WTC11 (cell line): ENCODE measurements at regions not wholly inside any gene's neighbourhood (a gene's known extent, or its start where the extent isn't known, plus 50 kb on each side); places are given as distances from the start of the nearest gene placed in this dataset.

Experiments used
- ATAC-seq: fragments of 200-7000 bp; cut with Tn5 transposase; 2 replicates; pipeline ENCODE4 v1.10.0; 2021; ENCODE audit warnings: mild to moderate bottlenecking, moderate library complexity
- CTCF ChIA-PET: fragments of 300-600 bp; sonication (Branson Sonifier 250); formaldehyde crosslinking; loops from one replicate; lab custom pipeline; 2021; ENCODE audit warnings: antibody characterized with exemption; lab: Charles Lee
- POLR2A ChIA-PET: fragments of 350-600 bp; sonication (Branson Sonifier 250); formaldehyde crosslinking; loops from one replicate; lab custom pipeline; 2021; ENCODE audit warnings: antibody characterized with exemption; lab: Charles Lee
- DNase-seq: peaks from one replicate; pipeline ENCODE4 v3.0.0; 2021; ENCODE audit warnings: low spot score
- H3K27ac Mint-ChIP-seq: 2 replicates; pipeline ENCODE4 v1.8.0; 2021; ENCODE audit warnings: mixed read lengths
- H3K27me3 Mint-ChIP-seq: 2 replicates; pipeline ENCODE4 v1.8.0; 2021; ENCODE audit warnings: low read depth, mild to moderate bottlenecking, moderate library complexity, mixed read lengths
- H3K36me3 Mint-ChIP-seq: 2 replicates; pipeline ENCODE4 v1.8.0; 2021; ENCODE audit warnings: mixed read lengths
- H3K4me1 Mint-ChIP-seq: 2 replicates; pipeline ENCODE4 v1.8.0; 2022; ENCODE audit warnings: mixed read lengths
- H3K4me3 Mint-ChIP-seq: 2 replicates; pipeline ENCODE4 v1.8.0; 2021; ENCODE audit warnings: mild to moderate bottlenecking, moderate library complexity, mixed read lengths
- H3K9me3 Mint-ChIP-seq: 2 replicates; pipeline ENCODE4 v1.8.0; 2021; ENCODE audit warnings: mixed read lengths
- AR ChIP-seq: fragments of 250-450 bp; sonication (Bioruptor Pico); IDR thresholded peaks from 2 replicates; pipeline ENCODE4 v1.9.0; 2021; ENCODE audit warnings: mild to moderate bottlenecking
- ARID4B ChIP-seq: sonication (generic); formaldehyde crosslinking; IDR thresholded peaks from 2 replicates; pipeline ENCODE4 v1.8.0; 2023; ENCODE audit warnings: missing genetic modification reagents, mild to moderate bottlenecking, borderline replicate concordance
- ATF1 ChIP-seq: sonication (generic); formaldehyde crosslinking; IDR thresholded peaks from 2 replicates; pipeline ENCODE4 v1.8.1; 2023; ENCODE audit warnings: mild to moderate bottlenecking, moderate library complexity, missing genetic modification reagents
- E2F5 ChIP-seq: sonication (generic); formaldehyde crosslinking; IDR thresholded peaks from 2 replicates; pipeline ENCODE4 v1.8.1; 2022; ENCODE audit warnings: mild to moderate bottlenecking, moderate library complexity, missing genetic modification reagents
- FOXK1 ChIP-seq: sonication (generic); formaldehyde crosslinking; IDR thresholded peaks from 2 replicates; pipeline ENCODE4 v1.8.0; 2022; ENCODE audit warnings: mild to moderate bottlenecking, moderate library complexity, missing genetic modification reagents
- FOXP1 ChIP-seq: sonication (generic); formaldehyde crosslinking; IDR thresholded peaks from 2 replicates; pipeline ENCODE4 v1.8.0; 2022; ENCODE audit warnings: missing genetic modification reagents, mild to moderate bottlenecking, moderate library complexity, borderline replicate concordance
- FOXP4 ChIP-seq: sonication (generic); formaldehyde crosslinking; IDR thresholded peaks from 2 replicates; pipeline ENCODE4 v1.8.0; 2022; ENCODE audit warnings: mild to moderate bottlenecking, missing genetic modification reagents
- GRHL2 ChIP-seq: fragments of 250-450 bp; sonication (Bioruptor Pico); IDR thresholded peaks from 2 replicates; pipeline ENCODE4 v1.8.0; 2022; ENCODE audit warnings: mild to moderate bottlenecking, moderate library complexity; ENCODE audit not compliant: insufficient replicate concordance, severe bottlenecking
- HMGA2 ChIP-seq: fragments of 250-450 bp; sonication (Bioruptor Pico); IDR thresholded peaks from 2 replicates; pipeline ENCODE4 v1.4.0; 2021; ENCODE audit warnings: mild to moderate bottlenecking, moderate library complexity
- KAT7 ChIP-seq: sonication (generic); formaldehyde crosslinking; IDR thresholded peaks from 2 replicates; pipeline ENCODE4 v1.8.1; 2023; ENCODE audit warnings: missing genetic modification reagents, mild to moderate bottlenecking, borderline replicate concordance
- MAX ChIP-seq: sonication (generic); formaldehyde crosslinking; IDR thresholded peaks from 2 replicates; pipeline ENCODE4 v1.8.0; 2022; ENCODE audit warnings: mild to moderate bottlenecking, missing genetic modification reagents
- MXD4 ChIP-seq: fragments of 250-450 bp; sonication (Bioruptor Pico); IDR thresholded peaks from 2 replicates; pipeline ENCODE4 v1.8.0; 2021; ENCODE audit warnings: mild to moderate bottlenecking, moderate library complexity, borderline replicate concordance
- PRRX2 ChIP-seq: fragments of 250-450 bp; sonication (Bioruptor Pico); IDR thresholded peaks from 2 replicates; pipeline ENCODE4 v1.8.0; 2021; ENCODE audit warnings: mild to moderate bottlenecking
- SP1 ChIP-seq: sonication (generic); formaldehyde crosslinking; conservative IDR thresholded peaks from 2 replicates; pipeline ENCODE4 v1.8.1; 2022; ENCODE audit warnings: missing genetic modification reagents
- ZBTB43 ChIP-seq: sonication (generic); formaldehyde crosslinking; IDR thresholded peaks from 2 replicates; pipeline ENCODE4 v1.8.1; 2023; ENCODE audit warnings: mild to moderate bottlenecking, missing genetic modification reagents
- ZNF138 ChIP-seq: sonication (generic); formaldehyde crosslinking; conservative IDR thresholded peaks from 2 replicates; pipeline ENCODE4 v1.8.1; 2022; ENCODE audit warnings: mild to moderate bottlenecking, moderate library complexity, missing genetic modification reagents
- ZNF219 ChIP-seq: sonication (generic); formaldehyde crosslinking; IDR thresholded peaks from 2 replicates; pipeline ENCODE4 v1.8.0; 2023; ENCODE audit warnings: missing genetic modification reagents, mild to moderate bottlenecking, borderline replicate concordance
- ZNF263 ChIP-seq: sonication (generic); formaldehyde crosslinking; IDR thresholded peaks from 2 replicates; pipeline ENCODE4 v1.8.1; 2022; ENCODE audit warnings: low read depth, mild to moderate bottlenecking, moderate library complexity, missing genetic modification reagents
- ZNF416 ChIP-seq: fragments of 250-450 bp; sonication (Bioruptor Pico); IDR thresholded peaks from 2 replicates; pipeline ENCODE4 v1.9.0; 2021; ENCODE audit warnings: mild to moderate bottlenecking, inconsistent platforms
- ZNF423 ChIP-seq: fragments of 250-450 bp; sonication (Bioruptor Pico); IDR thresholded peaks from 2 replicates; pipeline ENCODE4 v2.1.2; 2022; ENCODE audit warnings: mild to moderate bottlenecking, moderate library complexity
- ZSCAN18 ChIP-seq: fragments of 250-450 bp; sonication (Bioruptor Pico); IDR thresholded peaks from 2 replicates; pipeline ENCODE4 v2.1.2; 2022; ENCODE audit warnings: mild to moderate bottlenecking, moderate library complexity

- TF ChIP-seq ZSCAN18 (CRISPR knock-in tag), result no peak
- TF ChIP-seq, all 79 proteins: peak for 0
Measured at GRCh38 chr6:153435787-153436186, 304.7 kb upstream of the RGS17 start (continued).

GRCh38 chr6:153425536-153425935 lies 294.5 kb upstream of the RGS17 start:
- POLR2A ChIA-PET, result no interaction called here
- TF ChIP-seq GRHL2 (no peak), ZNF423 (CRISPR knock-in tag) (no peak), ZNF416 (CRISPR knock-in tag) (no peak), FOXP1 (CRISPR knock-in tag) (no peak), E2F5 (CRISPR knock-in tag) (no peak), ZNF263 (CRISPR knock-in tag) (no peak), ZNF138 (CRISPR knock-in tag) (no peak), ZNF219 (CRISPR knock-in tag) (no peak), ZBTB43 (CRISPR knock-in tag) (no peak), ARID4B (CRISPR knock-in tag) (no peak), SP1 (CRISPR knock-in tag) (no peak), MAX (CRISPR knock-in tag) (no peak)
- TF ChIP-seq, all 79 proteins: peak for 0
- ATAC-seq, result no peak
- Mint-ChIP-seq H3K36me3 (no peaks in the 10 kb centered on the region), H3K4me3 (no peak overlapping the region), H3K27me3 (no peaks in the 10 kb centered on the region), H3K4me1 (peaks cover 9% of the 10 kb centered on the region; the same call in 1 of the 2 replicates), H3K9me3 (peaks cover 18% of the 10 kb centered on the region), H3K27ac (no peak overlapping the region)
- CTCF ChIA-PET, result no interaction called here
- no peak for DNase-seq

- no peaks in the 10 kb centered on the region for H3K27me3 Mint-ChIP-seq
- no peak for DNase-seq
- no peak for ATAC-seq
- H3K36me3 Mint-ChIP-seq, result no peaks in the 10 kb centered on the region
- no peak overlapping the region for H3K4me3 Mint-ChIP-seq
- CTCF ChIA-PET, result no interaction called here
- peaks cover 6% of the 10 kb centered on the region; the same call in 1 of the 2 replicates for H3K4me1 Mint-ChIP-seq
- no peak overlapping the region for H3K27ac Mint-ChIP-seq
- H3K9me3 Mint-ChIP-seq, result peaks cover 13% of the 10 kb centered on the region
- POLR2A ChIA-PET, result no interaction called here
- no peak for TF ChIP-seq ATF1 (CRISPR knock-in tag)
- no peak for TF ChIP-seq HMGA2
- no peak for TF ChIP-seq KAT7 (CRISPR knock-in tag)
- TF ChIP-seq FOXP4 (CRISPR knock-in tag), result no peak
- TF ChIP-seq PRRX2 (CRISPR knock-in tag), result no peak
- TF ChIP-seq MXD4, result no peak
- TF ChIP-seq AR (CRISPR knock-in tag), result no peak
- TF ChIP-seq FOXK1, result no peak
Measured at GRCh38 chr6:153424719-153425400, 293.8 kb upstream of the RGS17 start.
